GM19193 (cell line): ENCODE measurements at regions not wholly inside any gene's neighbourhood (a gene's known extent, or its start where the extent isn't known, plus 50 kb on each side); places are given as distances from the start of the nearest gene placed in this dataset.

Experiments
- POLR2A ChIP-seq: IDR thresholded peaks from 4 replicates; pipeline ENCODE4 v1.6.1; 2011; ENCODE audit not compliant: insufficient read depth, insufficient read length; ENCODE audit errors: extremely low read depth

GRCh38 chr10:108990441-108990840, 932.9 kb downstream of the XPNPEP1 start:
- no peak for TF ChIP-seq POLR2A

- TF ChIP-seq POLR2A = no peak
Measured at GRCh38 chr10:108989976-108990375, 933.3 kb downstream of the XPNPEP1 start.

- TF ChIP-seq POLR2A = no peak
Measured at GRCh38 chr10:108982159-108982558, 941.2 kb downstream of the XPNPEP1 start.

GRCh38 chr10:108980869-108981268, 942.4 kb downstream of the XPNPEP1 start:
- TF ChIP-seq POLR2A = no peak

GRCh38 chr10:108975459-108976058, 947.8 kb downstream of the XPNPEP1 start:
- TF ChIP-seq POLR2A = no peak

GRCh38 chr10:108970016-108970415, 953.3 kb downstream of the XPNPEP1 start:
- TF ChIP-seq POLR2A = no peak

- no peak for TF ChIP-seq POLR2A
Measured at GRCh38 chr10:108966411-108966810, 956.9 kb downstream of the XPNPEP1 start.

- TF ChIP-seq POLR2A = no peak
Measured at GRCh38 chr10:108966005-108966404, 957.3 kb downstream of the XPNPEP1 start.

- TF ChIP-seq POLR2A = no peak
Measured at GRCh38 chr10:108962172-108962571, 961.1 kb downstream of the XPNPEP1 start.

GRCh38 chr10:108957681-108958080, 965.6 kb downstream of the XPNPEP1 start:
- TF ChIP-seq POLR2A = no peak

GRCh38 chr10:108956149-108956548, 967.2 kb downstream of the XPNPEP1 start:
- TF ChIP-seq POLR2A = no peak

- TF ChIP-seq POLR2A = no peak
Measured at GRCh38 chr10:108913300-108913699, 1010.0 kb downstream of the XPNPEP1 start.

- no peak for TF ChIP-seq POLR2A
Measured at GRCh38 chr10:108911814-108912541, 1011.3 kb downstream of the XPNPEP1 start.

GRCh38 chr10:108908096-108908495, 1015.2 kb downstream of the XPNPEP1 start:
- TF ChIP-seq POLR2A = no peak

- TF ChIP-seq POLR2A = no peak
Measured at GRCh38 chr10:108905821-108906220, 1017.5 kb downstream of the XPNPEP1 start.

GRCh38 chr10:108905171-108905570, 1018.1 kb downstream of the XPNPEP1 start:
- TF ChIP-seq POLR2A = no peak
